Stimulated activated CD4-positive, alpha-beta T cell treated with anti-CD3 and anti-CD28 coated beads, TNF-alpha, amount 100 ng/mL, for 24 hours (primary cell): ENCODE measurements at regions not wholly inside any gene's neighbourhood (a gene's known extent, or its start where the extent isn't known, plus 50 kb on each side); places are given as distances from the start of the nearest gene placed in this dataset.

Experiments
- DNase-seq, 3 experiments: peaks; one replicate each; pipeline ENCODE4 v3.0.0-alpha.2; 2020; ENCODE audit warnings: low read depth in 3 of 3

- no peak for DNase-seq
Measured at GRCh38 chr6:133583907-133584427, 304.9 kb upstream of the TCF21 start.

DNA sequence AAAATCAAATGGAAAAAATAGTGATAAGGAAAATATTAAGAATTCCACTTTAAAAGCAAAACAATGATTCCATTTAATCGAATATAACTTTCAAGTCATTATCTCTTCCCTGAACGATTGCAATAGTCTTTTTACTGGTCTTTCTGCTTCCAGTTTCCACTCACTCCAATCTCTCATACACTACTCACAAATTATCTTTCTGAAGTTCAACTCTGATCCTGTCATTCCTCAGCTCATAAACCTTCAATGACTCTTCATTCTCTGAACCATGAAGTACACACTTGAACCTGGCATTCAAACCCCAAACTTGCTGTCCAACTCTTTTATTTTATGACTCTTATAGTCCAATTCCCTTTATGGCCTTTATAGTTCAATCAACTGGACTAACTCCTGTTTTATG is 304.1 kb upstream of the TCF21 start:
- DNase-seq: no peak

GRCh38 chr6:133585978-133586377 is 302.9 kb upstream of the TCF21 start:
- DNase-seq: no peak

DNA sequence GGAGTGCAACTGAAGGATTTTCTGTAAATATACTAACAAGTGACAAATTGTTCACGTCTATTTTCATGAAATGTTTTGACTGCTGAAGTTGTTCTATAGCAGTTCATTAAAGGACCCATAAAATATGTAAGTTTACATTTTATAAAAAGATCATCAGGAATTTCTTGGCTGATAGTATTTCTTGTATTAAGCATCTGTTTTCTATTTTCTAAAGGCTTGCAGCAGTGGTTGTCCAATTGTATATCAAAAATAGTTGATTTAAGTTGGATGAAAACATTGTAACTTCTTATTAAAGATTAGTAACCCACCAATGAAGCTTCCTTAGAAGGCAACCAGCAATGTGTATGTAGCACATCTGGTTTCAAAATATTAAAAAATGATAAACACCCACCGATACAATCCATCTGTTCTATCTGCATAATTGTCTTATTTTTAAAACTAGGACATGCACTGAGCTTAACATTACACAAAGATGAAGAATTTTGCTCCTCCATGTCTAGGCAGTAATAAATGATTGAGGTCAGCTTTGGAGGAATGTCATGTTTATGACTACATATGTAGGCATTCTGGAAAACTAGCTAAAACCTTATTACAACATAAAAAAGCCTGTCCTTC is 301.3 kb upstream of the TCF21 start:
- no peak for DNase-seq

GRCh38 chr6:133590196-133590595 is 298.7 kb upstream of the TCF21 start:
- no peak for DNase-seq

GRCh38 chr6:133590814-133591213 is 298.1 kb upstream of the TCF21 start:
- no peak for DNase-seq

DNA sequence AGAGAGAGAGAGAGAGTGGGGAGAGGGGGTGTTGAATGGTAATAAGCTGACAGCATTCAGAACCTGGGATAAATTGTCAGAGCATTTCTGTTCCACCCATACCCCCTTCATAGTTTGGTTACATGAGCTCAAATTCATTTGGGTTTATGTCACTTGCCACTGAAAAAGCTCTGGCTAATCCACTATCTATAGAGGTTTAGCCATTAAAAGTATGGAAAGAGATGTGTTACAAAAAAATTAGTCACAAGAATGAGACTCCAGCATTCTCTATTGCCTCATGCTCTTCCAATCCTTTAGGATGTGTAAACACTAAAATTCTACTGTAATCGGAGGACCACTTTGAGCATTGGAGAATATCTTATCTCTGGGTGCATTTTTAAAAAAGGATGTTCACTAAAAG is 297.6 kb upstream of the TCF21 start:
- no peak for DNase-seq

- no peak for DNase-seq
Measured at GRCh38 chr6:133594652-133595110, 294.2 kb upstream of the TCF21 start.

DNA sequence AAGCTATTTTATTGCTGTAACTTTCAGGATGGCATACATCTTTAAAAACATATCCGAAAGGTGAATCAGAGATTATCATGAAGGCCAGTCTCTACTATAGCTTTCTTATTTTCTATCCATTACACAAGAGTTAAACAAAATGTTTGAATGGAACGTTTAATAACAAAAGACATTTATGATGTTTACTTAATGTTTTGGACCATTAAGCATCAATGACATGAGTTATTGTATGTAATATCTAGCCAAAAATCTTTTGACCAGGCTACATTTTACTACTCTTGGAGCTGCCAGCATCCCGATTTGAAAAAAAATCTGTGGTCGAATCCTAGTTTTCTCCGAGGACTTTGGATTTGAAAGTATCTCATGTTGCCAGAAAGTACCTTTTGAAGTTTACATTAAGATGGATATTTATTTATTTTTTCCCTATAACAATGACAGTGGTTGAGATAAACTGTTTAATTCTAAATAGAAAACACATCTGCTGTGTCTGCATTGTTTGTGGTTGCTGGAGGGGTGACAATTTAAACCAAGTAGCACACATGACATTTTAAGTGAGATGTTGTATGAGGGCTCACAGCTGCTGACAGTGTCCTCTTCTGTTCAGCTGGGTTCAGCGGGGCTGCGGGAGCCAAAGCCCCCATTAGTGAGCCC is 293.7 kb upstream of the TCF21 start:
- DNase-seq: no peak

DNA sequence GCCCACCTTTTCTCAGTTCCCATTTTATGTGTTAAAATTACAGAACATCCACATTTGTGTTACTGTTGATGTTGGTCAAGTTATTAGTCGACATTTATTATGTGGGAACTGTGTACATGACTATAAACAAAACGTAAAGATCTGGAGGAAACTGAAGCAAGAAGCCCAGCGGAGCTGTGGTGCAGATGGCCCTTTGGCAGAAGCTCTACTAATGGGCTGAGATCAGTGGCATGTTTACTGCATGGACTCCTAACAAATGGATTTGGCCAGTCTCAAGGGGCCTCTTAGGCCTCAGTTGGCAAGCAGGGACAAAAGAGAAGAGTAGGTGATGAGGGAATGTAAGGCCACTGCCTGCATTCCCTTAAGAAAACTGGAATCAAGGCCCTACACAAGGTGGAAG is 282.1 kb upstream of the TCF21 start:
- DNase-seq: no peak

GRCh38 chr6:133608620-133609019 is 280.3 kb upstream of the TCF21 start:
- DNase-seq: no peak

- no peak for DNase-seq
Measured at GRCh38 chr6:133609415-133610226, 279.3 kb upstream of the TCF21 start.

- DNase-seq: no peak
Measured at GRCh38 chr6:133610227-133610840, 278.6 kb upstream of the TCF21 start.

DNA sequence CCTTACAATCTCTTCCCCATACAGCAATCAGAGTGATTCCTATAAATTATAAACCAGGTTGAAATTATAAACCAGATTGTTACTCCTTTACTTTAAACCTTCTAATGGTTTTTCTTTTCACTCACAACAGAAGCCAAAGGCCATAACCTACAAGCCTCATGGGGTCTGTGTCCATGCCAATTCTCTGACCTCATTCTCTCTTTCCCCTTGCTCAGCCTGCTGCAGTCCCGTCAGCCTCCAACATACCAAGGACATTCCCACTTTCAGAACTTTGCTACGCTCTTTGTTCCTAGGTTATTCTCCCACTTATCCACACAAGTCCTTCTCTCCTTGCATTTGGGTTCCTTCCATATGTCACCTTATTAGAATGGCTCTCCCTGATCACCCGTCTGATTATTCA is 277.9 kb upstream of the TCF21 start:
- no peak for DNase-seq

- no peak for DNase-seq
Measured at GRCh38 chr6:133612459-133612858, 276.5 kb upstream of the TCF21 start.

- no peak for DNase-seq
Measured at GRCh38 chr6:133613211-133613610, 275.7 kb upstream of the TCF21 start.

DNA sequence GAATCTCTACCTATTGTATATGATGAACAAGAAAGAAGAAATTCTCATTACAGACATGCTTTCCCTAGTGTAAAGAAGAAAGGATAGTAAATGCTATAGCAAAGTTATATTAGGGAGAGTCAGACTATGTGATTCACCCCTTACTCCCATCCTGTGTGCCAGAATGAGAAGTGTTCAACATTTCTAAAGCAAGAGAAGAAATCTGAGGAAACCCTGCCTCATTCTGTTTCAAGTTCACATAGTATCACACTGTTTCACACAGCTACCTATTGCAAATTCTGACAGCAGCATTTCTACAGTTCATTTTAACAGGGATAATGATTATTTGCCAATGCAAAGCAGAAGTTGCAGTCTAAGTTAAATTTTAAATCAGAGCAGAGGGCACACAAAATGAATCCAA is 267.2 kb upstream of the TCF21 start:
- no peak for DNase-seq

DNA sequence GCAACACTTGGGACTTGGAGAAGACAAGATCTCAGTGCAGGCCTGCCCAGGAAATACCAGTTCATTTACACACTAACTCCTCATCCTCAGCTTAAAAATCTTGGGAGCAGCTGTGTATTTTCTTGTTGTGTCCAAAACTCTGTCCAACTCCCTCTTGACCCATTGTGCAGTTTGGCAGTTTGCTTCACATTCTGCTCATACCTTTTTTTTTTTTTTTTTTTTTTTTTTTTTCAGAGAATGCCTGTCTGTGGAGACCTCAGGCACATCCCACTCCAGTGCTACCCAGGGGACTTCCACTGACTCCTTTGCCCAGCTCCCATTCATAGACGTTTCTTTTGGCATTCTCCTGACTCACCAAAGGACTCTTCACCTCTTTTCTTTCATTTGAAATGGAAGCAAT is 265.8 kb upstream of the TCF21 start:
- DNase-seq: no peak

- no peak for DNase-seq
Measured at GRCh38 chr6:133623621-133624020, 265.3 kb upstream of the TCF21 start.

DNA sequence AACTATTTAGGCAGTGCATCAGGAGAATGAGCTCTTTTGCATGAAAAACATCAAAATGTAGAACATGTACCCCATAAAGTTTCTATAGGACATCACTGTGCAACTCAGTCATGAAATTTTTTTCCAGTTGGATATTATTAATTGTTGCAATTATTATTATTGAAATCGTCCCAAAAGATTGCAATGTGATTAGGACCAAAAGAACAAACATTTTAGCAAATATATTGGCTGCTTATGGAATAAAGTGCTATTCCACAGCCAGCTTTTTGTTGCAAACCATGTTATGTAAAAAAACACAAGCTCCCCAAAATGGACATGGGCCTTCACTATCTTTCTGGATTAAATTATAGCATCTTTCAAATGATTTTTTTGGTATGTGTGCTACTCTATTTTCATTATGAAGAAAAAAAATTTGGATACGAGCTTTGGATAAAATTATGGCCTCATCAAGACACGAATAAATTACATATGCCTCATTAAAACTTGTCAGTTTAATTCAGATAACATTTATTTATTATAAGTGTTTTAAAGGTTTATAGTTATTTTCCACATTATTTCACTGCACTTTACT is 262.7 kb upstream of the TCF21 start:
- DNase-seq: no peak

DNA sequence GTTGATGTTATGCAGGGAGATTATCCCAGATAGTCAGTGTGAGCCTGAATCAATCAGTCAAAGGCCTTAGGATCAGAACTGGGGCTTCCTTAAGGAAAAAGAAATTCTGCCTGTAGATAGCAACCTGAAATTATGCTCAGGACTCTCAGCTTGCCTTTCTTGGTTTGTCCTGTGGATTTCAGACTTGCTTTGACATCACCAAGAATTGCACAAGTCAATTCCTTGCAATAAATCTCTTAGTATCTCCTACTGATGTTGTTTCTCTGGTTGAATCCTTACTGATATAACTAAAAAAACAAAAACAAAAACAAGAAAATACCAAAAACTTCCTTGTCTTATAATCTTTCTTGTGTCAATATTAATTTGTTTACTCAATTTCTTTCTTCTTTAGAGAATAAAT is 258.9 kb upstream of the TCF21 start:
- no peak for DNase-seq

GRCh38 chr6:133630651-133631050 is 258.3 kb upstream of the TCF21 start:
- DNase-seq: no peak
